H9 (cell line): ENCODE measurements at regions not wholly inside any gene's neighbourhood (a gene's known extent, or its start where the extent isn't known, plus 50 kb on each side); places are given as distances from the start of the nearest gene placed in this dataset.

Source experiments
- DNase-seq: peaks from one replicate; pipeline ENCODE4 v3.0.0-alpha.2; 2017
- H2AFZ ChIP-seq: one replicate; pipeline ENCODE4 v1.6.1; 2013; ENCODE audit warnings: mild to moderate bottlenecking, low read length, control low read depth, moderate library complexity
- H2AK5ac ChIP-seq: 2 replicates; pipeline ENCODE4 v1.6.1; 2013; ENCODE audit warnings: low read length, control low read depth, mixed read lengths; ENCODE audit not compliant: insufficient read length
- H2BK120ac ChIP-seq: one replicate; pipeline ENCODE4 v1.6.1; 2013; ENCODE audit warnings: low read depth, mild to moderate bottlenecking, low read length, control low read depth, inconsistent platforms; ENCODE audit not compliant: poor library complexity, severe bottlenecking
- H2BK12ac ChIP-seq: 2 replicates; pipeline ENCODE4 v1.6.1; 2013; ENCODE audit warnings: low read length, control low read depth, mixed read lengths, low read depth; ENCODE audit not compliant: insufficient read length
- H2BK15ac ChIP-seq: 2 replicates; pipeline ENCODE4 v1.6.1; 2013; ENCODE audit warnings: low read depth, low read length, control low read depth
- H2BK20ac ChIP-seq: one replicate; pipeline ENCODE4 v1.6.1; 2013; ENCODE audit warnings: low read depth, mild to moderate bottlenecking, low read length, control low read depth, inconsistent platforms; ENCODE audit not compliant: poor library complexity, severe bottlenecking
- H2BK5ac ChIP-seq: 2 replicates; pipeline ENCODE4 v1.6.1; 2013; ENCODE audit warnings: low read length, control low read depth, mixed read lengths; ENCODE audit not compliant: insufficient read length
- H3K14ac ChIP-seq: 2 replicates; pipeline ENCODE4 v1.6.1; 2013; ENCODE audit warnings: low read length, control low read depth; ENCODE audit not compliant: insufficient read depth
- H3K18ac ChIP-seq: 2 replicates; pipeline ENCODE4 v1.6.1; 2013; ENCODE audit warnings: low read depth, mild to moderate bottlenecking, mixed read lengths, low read length, control low read depth; ENCODE audit not compliant: insufficient read length
- H3K23ac ChIP-seq: 2 replicates; pipeline ENCODE4 v1.6.1; 2013; ENCODE audit warnings: low read length, control low read depth, mixed read lengths, low read depth; ENCODE audit not compliant: insufficient read length
- H3K23me2 ChIP-seq: 2 replicates; pipeline ENCODE4 v1.6.1; 2013; ENCODE audit warnings: low read depth, mild to moderate bottlenecking, mixed read lengths, low read length, control low read depth; ENCODE audit not compliant: insufficient read length, poor library complexity, severe bottlenecking
- H3K27ac ChIP-seq: 2 replicates; pipeline ENCODE4 v1.5.1; 2013; ENCODE audit warnings: low read length, control low read depth, mixed read lengths, low read depth; ENCODE audit not compliant: insufficient read length
- H3K27me3 ChIP-seq: 2 replicates; pipeline ENCODE4 v1.6.1; 2013; ENCODE audit warnings: low read length, control low read depth, inconsistent platforms; ENCODE audit not compliant: insufficient read depth
- H3K4ac ChIP-seq: 2 replicates; pipeline ENCODE4 v1.6.1; 2013; ENCODE audit warnings: low read depth, mild to moderate bottlenecking, control low read depth, inconsistent platforms, low read length, moderate library complexity
- H3K4me1 ChIP-seq: 2 replicates; pipeline ENCODE4 v1.6.1; 2013; ENCODE audit warnings: low read length, control low read depth, inconsistent platforms; ENCODE audit not compliant: insufficient read depth
- H3K4me2 ChIP-seq: 2 replicates; pipeline ENCODE4 v1.6.1; 2013; ENCODE audit warnings: low read length, control low read depth, mixed read lengths; ENCODE audit not compliant: insufficient read length, insufficient read depth
- H3K56ac ChIP-seq: 2 replicates; pipeline ENCODE4 v1.6.1; 2013; ENCODE audit warnings: low read depth, mild to moderate bottlenecking, mixed read lengths, low read length, control low read depth; ENCODE audit not compliant: insufficient read length
- H3K79me1 ChIP-seq: 2 replicates; pipeline ENCODE4 v1.6.1; 2013; ENCODE audit warnings: low read depth, mild to moderate bottlenecking, moderate library complexity, low read length, control low read depth, inconsistent platforms; ENCODE audit not compliant: insufficient read depth, poor library complexity, severe bottlenecking
- H3K79me2 ChIP-seq: 2 replicates; pipeline ENCODE4 v1.6.1; 2013; ENCODE audit warnings: low read length, control low read depth, inconsistent platforms; ENCODE audit not compliant: insufficient read depth
- H3K9ac ChIP-seq: 2 replicates; pipeline ENCODE4 v1.6.1; 2013; ENCODE audit warnings: low read length, control low read depth, mixed read lengths; ENCODE audit not compliant: insufficient read length; ENCODE audit errors: extremely low read depth
- H3K9me3 ChIP-seq: one replicate; pipeline ENCODE4 v1.6.1; 2013; ENCODE audit warnings: low read depth, low read length, inconsistent platforms; ENCODE audit not compliant: control insufficient read depth
- H3T11ph ChIP-seq: one replicate; pipeline ENCODE4 v1.6.1; 2013; ENCODE audit warnings: mild to moderate bottlenecking, low read length, control low read depth, inconsistent platforms
- H4K20me1 ChIP-seq: one replicate; pipeline ENCODE4 v1.6.1; 2013; ENCODE audit not compliant: control insufficient read depth, insufficient read length, insufficient read depth
- H4K5ac ChIP-seq: 2 replicates; pipeline ENCODE4 v1.6.1; 2013; ENCODE audit warnings: low read depth, mild to moderate bottlenecking, mixed read lengths, low read length, control low read depth; ENCODE audit not compliant: insufficient read length
- H4K8ac ChIP-seq: replicated peaks from 2 replicates; pipeline ENCODE4 v1.6.1; 2013; ENCODE audit warnings: low read length, control low read depth, mixed read lengths, low read depth; ENCODE audit not compliant: insufficient read length
- H4K91ac ChIP-seq: 2 replicates; pipeline ENCODE4 v1.6.1; 2013; ENCODE audit warnings: low read depth, mild to moderate bottlenecking, moderate library complexity, mixed read lengths, low read length, control low read depth; ENCODE audit not compliant: insufficient read length
- H3K27ac Mint-ChIP-seq, 3 experiments: 2 replicates in 2 of 3; 3 replicates in 1 of 3; pipeline ENCODE4 v1.8.0; 2020 to 2021; ENCODE audit warnings: mixed read lengths in 3 of 3, mild to moderate bottlenecking in 1 of 3, moderate library complexity in 1 of 3
- H3K27me3 Mint-ChIP-seq: 2 replicates; pipeline ENCODE4 v1.8.0; 2021; ENCODE audit warnings: low read depth, mild to moderate bottlenecking, moderate library complexity, mixed read lengths
- H3K36me3 Mint-ChIP-seq, 3 experiments: 2 replicates in 2 of 3; 3 replicates in 1 of 3; pipeline ENCODE4 v1.8.0; 2020 to 2021; ENCODE audit warnings: low read depth in 3 of 3, mixed read lengths in 3 of 3; ENCODE audit not compliant: insufficient read depth in 1 of 3
- H3K4me1 Mint-ChIP-seq, 2 experiments: 2 replicates each; pipeline ENCODE4 v1.8.0; 2020; ENCODE audit warnings: mixed read lengths in 2 of 2
- H3K4me3 Mint-ChIP-seq, 2 experiments: 2 replicates in 1 of 2; 3 replicates in 1 of 2; pipeline ENCODE4 v1.8.0; 2020 to 2021; ENCODE audit warnings: mild to moderate bottlenecking in 2 of 2, mixed read lengths in 2 of 2, moderate library complexity in 1 of 2
- H3K9me3 Mint-ChIP-seq, 2 experiments: 2 replicates in 1 of 2; 3 replicates in 1 of 2; pipeline ENCODE4 v1.8.0; 2020; ENCODE audit warnings: mild to moderate bottlenecking in 2 of 2, mixed read lengths in 2 of 2, moderate library complexity in 1 of 2
- CTCF ChIP-seq: fragments of 200-600 bp; sonication (generic); conservative IDR thresholded peaks from 3 replicates; pipeline ENCODE4 v1.8.0; 2021; ENCODE audit warnings: antibody characterized with exemption, mild to moderate bottlenecking
- whole genome bisulfite sequencing: extraction: QIAGEN DNeasy Blood & Tissue Kit; methylation state at CpG from one replicate; pipeline ENCODE4 v1.1.7; 2013; ENCODE audit warnings: missing lambda C conversion rate, low lambda C conversion rate, mixed read lengths; ENCODE audit not compliant: insufficient read length; ENCODE audit errors: extremely low coverage; 5-methylcytosine and 5-hydroxymethylcytosine counted together

DNA sequence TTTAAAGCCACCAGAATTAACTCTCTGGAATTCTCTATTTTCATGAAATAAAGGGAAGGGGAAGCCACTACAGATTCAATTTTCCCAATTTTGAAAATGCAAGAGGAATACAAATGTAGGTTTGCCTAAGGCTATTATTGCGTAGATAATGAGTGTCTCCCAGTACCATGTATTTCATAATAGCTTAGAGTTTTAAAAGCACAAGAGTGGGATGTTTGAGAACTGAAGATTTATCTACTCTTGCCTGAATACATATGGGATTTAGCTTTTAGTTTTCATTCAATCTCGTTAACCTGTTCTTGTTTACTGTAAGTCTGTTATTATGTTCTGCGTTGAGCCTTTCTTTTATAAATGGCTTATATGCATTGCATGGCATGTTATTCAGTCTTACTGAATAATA, 795.1 kb downstream of the BRINP3 start:
- no peak overlapping the region for H2AK5ac ChIP-seq
- H4K8ac ChIP-seq, result no peak overlapping the region
- no peaks in the 10 kb centered on the region for H3K23me2 ChIP-seq
- Mint-ChIP-seq H3K4me3 (no peak overlapping the region), H3K9me3 (no peaks in the 10 kb centered on the region), H3K36me3 (no peaks in the 10 kb centered on the region), H3K27ac (no peak overlapping the region), H3K27me3 (no peaks in the 10 kb centered on the region), H3K4me1 (no peaks in the 10 kb centered on the region)
- H3K56ac ChIP-seq, result no peak overlapping the region
- no peak overlapping the region for H3K27ac ChIP-seq
- H2BK120ac ChIP-seq, result no peak overlapping the region
- no peak overlapping the region for H3K4ac ChIP-seq
- H2AFZ ChIP-seq, result no peak overlapping the region
- H3T11ph ChIP-seq, result no peak overlapping the region
- no peak overlapping the region for H4K91ac ChIP-seq
- H3K27me3 ChIP-seq, result no peaks in the 10 kb centered on the region
- no peak overlapping the region for H3K9ac ChIP-seq
- H3K18ac ChIP-seq, result no peak overlapping the region
- WGBS, result no CpG with 5 or more reads among the region's 3 CpGs
- H3K23ac ChIP-seq, result no peak overlapping the region
- no peak overlapping the region for H3K14ac ChIP-seq
- no peaks in the 10 kb centered on the region for H3K79me2 ChIP-seq
- no peak for DNase-seq
- H3K4me1 ChIP-seq, result no peaks in the 10 kb centered on the region
- H2BK15ac ChIP-seq, result no peak overlapping the region
- H2BK5ac ChIP-seq, result no peak overlapping the region
- no peak overlapping the region for H2BK12ac ChIP-seq
- no peaks in the 10 kb centered on the region for H3K9me3 ChIP-seq
- no peak overlapping the region for H3K4me2 ChIP-seq
- H4K5ac ChIP-seq, result no peak overlapping the region
- no peak overlapping the region for H2BK20ac ChIP-seq
- TF ChIP-seq CTCF, result no peak
- no peaks in the 10 kb centered on the region for H3K79me1 ChIP-seq
- H4K20me1 ChIP-seq, result no peaks in the 10 kb centered on the region
